Common myeloid progenitor, CD34-positive (primary cell): ENCODE measurements at regions not wholly inside any gene's neighbourhood (a gene's known extent, or its start where the extent isn't known, plus 50 kb on each side); places are given as distances from the start of the nearest gene placed in this dataset.

Source experiments
- CTCF ChIA-PET: fragments of 350-600 bp; sonication (Branson Sonifier 250); formaldehyde crosslinking; loops from one replicate; lab custom pipeline; 2021; ENCODE audit warnings: antibody characterized with exemption; lab: Charles Lee
- POLR2A ChIA-PET: fragments of 350-600 bp; sonication (Branson Sonifier 250); formaldehyde crosslinking; loops from one replicate; lab custom pipeline; 2021; ENCODE audit warnings: antibody characterized with exemption; lab: Charles Lee
- DNase-seq, 3 donors: peaks; one replicate each; pipeline versions ENCODE4 v3.0.0 to v3.0.0-alpha.2; 2013
- H3K27ac ChIP-seq, 2 experiments: 1 replicate in 1 of 2; 2 replicates in 1 of 2; pipeline ENCODE4 v1.7.0; 2013; ENCODE audit warnings: inconsistent platforms in 2 of 2, low read length in 2 of 2, mild to moderate bottlenecking in 2 of 2, low read depth in 1 of 2, moderate library complexity in 1 of 2; ENCODE audit not compliant: severe bottlenecking in 2 of 2, insufficient read depth in 1 of 2, poor library complexity in 1 of 2
- H3K27me3 ChIP-seq, 5 experiments: replicated peaks in 2 of 5; 1 replicate in 3 of 5; 2 replicates in 2 of 5; pipeline versions ENCODE4 v1.6.1 to v1.7.0; 2013; ENCODE audit warnings: low read length in 4 of 5, mild to moderate bottlenecking in 2 of 5, moderate library complexity in 2 of 5, inconsistent platforms in 1 of 5; ENCODE audit not compliant: insufficient read depth in 5 of 5, control insufficient read depth in 4 of 5
- H3K36me3 ChIP-seq, 4 experiments: 1 replicate in 2 of 4; 2 replicates in 2 of 4; pipeline versions ENCODE4 v1.6.1 to v1.7.0; 2013; ENCODE audit warnings: low read length in 3 of 4, control low read depth in 1 of 4, mild to moderate bottlenecking in 1 of 4; ENCODE audit not compliant: control insufficient read depth in 4 of 4, insufficient read depth in 4 of 4
- H3K4me1 ChIP-seq, 4 experiments: 1 replicate in 3 of 4; 2 replicates in 1 of 4; pipeline versions ENCODE4 v1.6.1 to v1.7.1; 2013; ENCODE audit warnings: low read length in 3 of 4, mild to moderate bottlenecking in 3 of 4, control low read depth in 1 of 4, inconsistent platforms in 1 of 4, moderate library complexity in 1 of 4; ENCODE audit not compliant: control insufficient read depth in 4 of 4, insufficient read depth in 4 of 4; ENCODE audit errors: control extremely low read depth in 1 of 4
- H3K4me3 ChIP-seq, 7 experiments: 1 replicate in 4 of 7; 2 replicates in 3 of 7; pipeline versions ENCODE4 v1.5.1 to v1.7.0; 2013; ENCODE audit warnings: mild to moderate bottlenecking in 7 of 7, low read length in 6 of 7, moderate library complexity in 6 of 7, inconsistent platforms in 2 of 7, low read depth in 2 of 7, control low read depth in 1 of 7; ENCODE audit not compliant: insufficient read depth in 4 of 7, control insufficient read depth in 1 of 7; ENCODE audit errors: extremely low read depth in 1 of 7
- H3K9me3 ChIP-seq, 5 experiments: 1 replicate in 4 of 5; 2 replicates in 1 of 5; pipeline versions ENCODE4 v1.6.1 to v1.7.1; 2013; ENCODE audit warnings: low read length in 4 of 5, mild to moderate bottlenecking in 2 of 5, inconsistent platforms in 1 of 5, low read depth in 1 of 5, moderate library complexity in 1 of 5; ENCODE audit not compliant: control insufficient read depth in 4 of 5, insufficient read depth in 2 of 5; ENCODE audit errors: control extremely low read depth in 1 of 5
- WGBS: methylation state at CpG from one replicate; pipeline ENCODE4 v1.1.5; 2013; ENCODE audit not compliant: insufficient coverage; 5-methylcytosine and 5-hydroxymethylcytosine counted together

DNA sequence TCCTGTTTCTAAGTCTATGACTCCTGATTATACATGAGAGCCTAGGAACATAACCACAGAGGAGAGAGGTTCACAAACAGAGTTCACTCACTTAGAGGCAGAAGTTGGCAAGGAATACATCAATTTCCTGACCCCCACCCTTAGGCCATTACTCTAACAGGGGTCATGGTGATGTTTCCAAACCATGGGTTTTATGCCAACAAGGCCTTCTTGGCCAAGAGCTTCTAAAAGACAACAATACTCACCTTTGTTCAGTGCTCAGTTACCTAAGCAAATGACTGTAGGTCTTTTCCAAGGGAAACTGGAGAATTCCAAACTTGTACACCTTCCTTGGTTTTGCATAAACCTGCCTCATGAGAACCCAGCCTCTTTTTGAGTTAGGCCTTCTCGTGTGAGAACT, 52.6 kb downstream of the ERICH4 start:
- Histone ChIP-seq H3K27me3 (peaks cover 0 to 14% (median 9%) of the 10 kb centered on the region in 5 experiments), H3K27ac (no peak overlapping the region), H3K4me1 (no peaks in the 10 kb centered on the region), H3K9me3 (no peaks in the 10 kb centered on the region), H3K36me3 (no peaks in the 10 kb centered on the region), H3K4me3 (no peak overlapping the region)
- 100% methylated on average over 1 of the region's 1 CpG for WGBS
- no peak for DNase-seq
- CTCF ChIA-PET: interaction anchor here (1.3 kb wide), 1 partner anchor 68 kb away, joined by 3 read pairs; no protein-coding TSS in a partner anchor
- POLR2A ChIA-PET: no interaction called here

- ChIA-PET POLR2A (no interaction called here), CTCF (interaction anchor here (1.3 kb wide), 1 partner anchor 13 kb away, joined by 3 read pairs; no protein-coding TSS in a partner anchor)
- no peak for DNase-seq
- no peak overlapping the region for H3K27ac ChIP-seq
- no peak overlapping the region for H3K4me3 ChIP-seq
- peaks cover 0 to 4% (median 1%) of the 10 kb centered on the region in 4 experiments for H3K4me1 ChIP-seq
- peaks cover 2 to 14% (median 10%) of the 10 kb centered on the region in 5 experiments for H3K27me3 ChIP-seq
- 98% methylated on average over 10 of the region's 10 CpGs for WGBS
- H3K9me3 ChIP-seq: peaks cover 0 to 6% (median under 1%) of the 10 kb centered on the region in 5 experiments
- H3K36me3 ChIP-seq: no peaks in the 10 kb centered on the region
Observed at GRCh38 chr19:41499899-41500298, 56.9 kb downstream of the ERICH4 start.

DNA sequence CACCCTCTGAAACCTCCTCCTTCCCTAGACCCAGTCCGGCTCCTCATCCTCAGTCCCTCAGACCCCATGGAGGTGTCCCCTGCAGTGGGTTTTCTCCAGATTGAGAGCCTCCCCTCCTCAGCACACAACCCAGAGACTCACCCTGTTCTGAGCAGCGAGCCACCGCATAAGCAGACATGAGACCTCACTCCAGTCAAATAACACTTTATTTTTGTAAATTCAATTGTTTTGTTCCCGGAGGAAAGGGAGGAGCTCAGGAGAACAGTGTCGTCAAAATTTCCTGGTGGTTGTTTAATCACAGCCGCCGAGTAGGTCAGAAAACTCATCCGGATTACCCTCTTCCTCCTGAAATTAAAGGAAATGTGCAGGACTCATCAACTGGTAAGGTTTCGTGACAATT, 57.5 kb downstream of the ERICH4 start:
- peaks cover 0 to 6% (median 3%) of the 10 kb centered on the region in 5 experiments for H3K9me3 ChIP-seq
- CTCF ChIA-PET: interaction anchor here (1.3 kb wide), 1 partner anchor 14 kb away, joined by 3 read pairs; no protein-coding TSS in a partner anchor
- POLR2A ChIA-PET: no interaction called here

DNA sequence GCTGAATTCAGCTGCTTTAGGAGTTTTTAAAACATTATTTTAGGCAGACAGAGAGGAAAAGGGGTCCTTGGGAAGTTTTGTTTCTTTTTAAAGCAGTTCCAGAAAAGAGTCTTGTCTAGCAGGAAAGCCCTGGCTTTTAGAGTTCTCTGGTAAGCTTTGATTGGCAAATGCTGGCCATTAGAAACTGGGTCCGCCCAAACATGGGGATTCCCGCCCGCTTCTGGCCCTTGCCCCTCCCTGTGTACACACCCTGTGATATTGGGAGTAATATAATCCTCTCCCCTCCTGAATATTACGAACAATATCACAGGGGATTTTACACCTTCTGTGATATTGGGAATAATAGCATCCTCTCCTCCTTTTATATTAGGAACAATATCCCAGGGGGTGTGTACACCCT, 58.9 kb downstream of the ERICH4 start:
- H3K27ac ChIP-seq: no peak overlapping the region
- no peaks in the 10 kb centered on the region for H3K36me3 ChIP-seq
- H3K4me3 ChIP-seq: no peak overlapping the region
- peaks cover 2 to 18% (median 10%) of the 10 kb centered on the region in 5 experiments for H3K27me3 ChIP-seq
- no CpG with 5 or more reads among the region's 4 CpGs for WGBS
- no peak for DNase-seq
- ChIA-PET POLR2A (no interaction called here), CTCF (no interaction called here)
- H3K4me1 ChIP-seq: peaks cover 0 to 4% (median 1%) of the 10 kb centered on the region in 4 experiments
- H3K9me3 ChIP-seq: peaks cover 0 to 6% (median 3%) of the 10 kb centered on the region in 5 experiments

More for the DNA sequence above, 57.5 kb downstream of the ERICH4 start:
- H3K36me3 ChIP-seq: no peaks in the 10 kb centered on the region
- no peak overlapping the region for H3K4me3 ChIP-seq
- H3K4me1 ChIP-seq: peaks cover 0 to 4% (median 1%) of the 10 kb centered on the region in 4 experiments
- 92% methylated on average over 6 of the region's 9 CpGs for WGBS
- no peak for DNase-seq
- no peak overlapping the region for H3K27ac ChIP-seq
- peaks cover 2 to 14% (median 10%) of the 10 kb centered on the region in 5 experiments for H3K27me3 ChIP-seq

DNA sequence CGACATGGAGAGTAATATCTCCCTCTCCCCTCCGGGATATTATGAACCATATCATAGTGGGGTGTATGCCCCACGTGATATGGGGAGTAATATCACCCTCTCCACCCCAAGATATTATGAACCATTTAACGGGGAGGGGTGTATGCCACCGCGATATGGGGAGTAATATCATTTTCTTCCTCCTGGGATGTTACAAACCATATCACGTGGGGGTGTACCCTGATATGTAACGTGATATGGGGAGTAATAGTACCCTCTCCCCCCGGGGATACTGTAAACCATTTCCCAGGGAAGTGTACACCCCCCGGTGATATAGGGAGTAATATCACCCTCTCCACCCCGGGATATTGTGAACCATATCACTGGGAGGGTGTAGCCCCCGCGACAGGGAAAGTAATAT, 62.1 kb downstream of the ERICH4 start:
- POLR2A ChIA-PET: no interaction called here
- WGBS: 76% methylated on average over 4 of the region's 13 CpGs

GRCh38 chr19:41510484-41510883, 65.5 kb upstream of the CEACAM21 start:
- H3K4me3 ChIP-seq: no peak overlapping the region
- H3K36me3 ChIP-seq: no peaks in the 10 kb centered on the region
- peaks cover 0 to 1% (median 0%) of the 10 kb centered on the region in 5 experiments for H3K9me3 ChIP-seq
- H3K4me1 ChIP-seq: no peaks in the 10 kb centered on the region
- 77% methylated on average over 4 of the region's 12 CpGs for WGBS
- no peak overlapping the region for H3K27ac ChIP-seq
- POLR2A ChIA-PET: no interaction called here
- CTCF ChIA-PET: no interaction called here
- H3K27me3 ChIP-seq: peaks cover 2 to 20% (median 13%) of the 10 kb centered on the region in 5 experiments
- DNase-seq: no peak

More for the DNA sequence above, 62.1 kb downstream of the ERICH4 start:
- Histone ChIP-seq H3K27me3 (peaks cover 2 to 15% (median 5%) of the 10 kb centered on the region in 5 experiments), H3K27ac (no peak overlapping the region), H3K9me3 (peaks cover 0 to 6% (median 3%) of the 10 kb centered on the region in 5 experiments), H3K4me1 (peaks cover 0 to 4% (median 1%) of the 10 kb centered on the region in 4 experiments), H3K36me3 (no peaks in the 10 kb centered on the region), H3K4me3 (no peak overlapping the region)
- CTCF ChIA-PET: no interaction called here
- DNase-seq: no peak

DNA sequence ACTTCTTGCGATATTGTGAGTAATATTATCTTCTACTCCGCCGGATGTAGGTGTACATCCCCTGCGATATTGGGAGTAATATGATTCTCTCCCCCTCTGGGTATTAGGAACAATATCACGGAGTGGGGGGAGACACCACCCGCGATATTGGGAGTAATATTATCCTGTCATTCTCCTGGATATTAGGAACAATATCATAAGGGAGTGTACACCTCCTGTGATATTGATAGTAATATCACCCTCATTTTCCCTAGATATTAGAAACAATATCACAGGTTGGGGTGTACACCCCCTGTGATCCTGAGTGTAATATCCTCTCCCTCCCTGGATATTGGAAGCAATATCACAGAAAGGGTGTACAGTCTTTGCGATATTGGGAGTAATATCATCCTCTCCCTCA, 64.3 kb upstream of the CEACAM21 start:
- no peak for DNase-seq
- no peak overlapping the region for H3K27ac ChIP-seq
- peaks cover 0 to 9% (median 5%) of the 10 kb centered on the region in 4 experiments for H3K4me1 ChIP-seq
- POLR2A ChIA-PET: no interaction called here
- H3K27me3 ChIP-seq: peaks cover 2 to 18% (median 14%) of the 10 kb centered on the region in 5 experiments
- no peaks in the 10 kb centered on the region for H3K36me3 ChIP-seq
- no peak overlapping the region for H3K4me3 ChIP-seq
- CTCF ChIA-PET: no interaction called here
- peaks cover 0 to 1% (median 0%) of the 10 kb centered on the region in 5 experiments for H3K9me3 ChIP-seq
- WGBS: no CpG with 5 or more reads among the region's 8 CpGs
